HCEC 1CT (cell line): ENCODE measurements at regions not wholly inside any gene's neighbourhood (a gene's known extent, or its start where the extent isn't known, plus 50 kb on each side); places are given as distances from the start of the nearest gene placed in this dataset.

Experiments used
- DNase-seq: peaks from one replicate; pipeline ENCODE4 v3.0.0-alpha.2; 2017

- DNase-seq: peak; percentile 2
These were observed 119.7 kb upstream of the PJA2 start for GRCh38 chr5:109529520-109529919.

- DNase-seq: no peak
These were observed 114.8 kb upstream of the PJA2 start for GRCh38 chr5:109524555-109524954.

- no peak for DNase-seq
These were observed 114.3 kb upstream of the PJA2 start for GRCh38 chr5:109524026-109524425.

GRCh38 chr5:109522404-109522803 is 112.6 kb upstream of the PJA2 start:
- no peak for DNase-seq

- DNase-seq: no peak
These were observed 109.6 kb upstream of the PJA2 start for GRCh38 chr5:109519416-109519815.

DNA sequence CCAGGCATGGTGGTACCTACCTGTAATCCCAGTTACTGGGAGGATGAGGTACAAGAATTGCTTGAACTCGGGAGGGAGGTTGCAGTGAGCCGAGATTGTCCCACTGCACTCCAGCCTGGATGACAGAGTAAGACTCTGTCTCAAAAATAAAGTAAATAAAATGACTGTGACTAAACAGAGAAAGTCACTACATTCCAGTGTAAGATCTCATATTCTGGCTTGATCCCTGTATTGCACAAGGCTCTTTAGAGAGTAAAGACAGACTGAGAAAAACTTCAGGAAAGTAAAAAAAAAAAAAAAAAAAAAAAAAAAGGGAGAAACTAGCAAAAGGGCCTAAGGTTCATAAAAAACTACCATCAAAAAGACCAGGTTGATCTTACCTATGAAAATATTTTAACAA is 106.6 kb upstream of the PJA2 start:
- peak; percentile 26 for DNase-seq

DNA sequence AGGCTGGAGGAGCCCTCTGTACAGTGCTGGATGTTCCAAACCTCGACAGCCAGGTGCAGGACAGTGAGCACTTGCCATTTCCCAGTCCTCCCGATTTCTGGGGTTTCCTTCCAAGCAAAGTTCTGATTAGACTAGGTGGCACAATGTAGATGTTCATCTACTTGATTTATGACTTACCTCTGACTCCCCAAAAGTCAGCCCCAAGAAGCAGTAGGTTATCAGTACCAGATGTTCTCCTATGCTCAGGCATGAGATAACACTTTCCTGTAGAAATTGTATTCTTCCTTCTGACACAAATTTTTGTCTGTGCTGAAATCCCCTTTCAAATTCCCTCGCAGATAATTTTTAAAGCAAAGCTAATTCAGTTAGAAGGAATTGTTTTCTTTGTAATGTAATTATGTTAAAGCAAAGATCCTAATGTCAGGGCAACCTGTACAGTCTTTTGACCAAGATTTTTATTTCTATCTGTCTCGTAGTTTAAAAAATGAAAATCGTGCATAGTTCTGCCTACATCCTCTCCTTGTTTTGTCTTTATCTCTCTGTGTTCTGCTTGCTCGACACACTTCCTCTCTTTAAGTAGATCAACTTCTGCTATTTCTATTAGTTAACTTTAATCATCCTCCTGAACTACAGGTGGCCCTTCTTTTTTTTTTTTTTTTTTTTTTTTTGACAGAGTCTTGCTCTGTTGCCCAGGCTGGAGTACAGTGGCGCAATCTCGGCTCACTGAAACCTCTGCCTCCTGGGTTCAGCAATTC is 102.4 kb upstream of the PJA2 start:
- no peak for DNase-seq

GRCh38 chr5:109506556-109506955 is 96.8 kb upstream of the PJA2 start:
- DNase-seq: no peak

GRCh38 chr5:109496112-109496511 is 86.3 kb upstream of the PJA2 start:
- no peak for DNase-seq

- DNase-seq: no peak
These were observed 78.1 kb upstream of the PJA2 start for GRCh38 chr5:109487753-109488420.

DNA sequence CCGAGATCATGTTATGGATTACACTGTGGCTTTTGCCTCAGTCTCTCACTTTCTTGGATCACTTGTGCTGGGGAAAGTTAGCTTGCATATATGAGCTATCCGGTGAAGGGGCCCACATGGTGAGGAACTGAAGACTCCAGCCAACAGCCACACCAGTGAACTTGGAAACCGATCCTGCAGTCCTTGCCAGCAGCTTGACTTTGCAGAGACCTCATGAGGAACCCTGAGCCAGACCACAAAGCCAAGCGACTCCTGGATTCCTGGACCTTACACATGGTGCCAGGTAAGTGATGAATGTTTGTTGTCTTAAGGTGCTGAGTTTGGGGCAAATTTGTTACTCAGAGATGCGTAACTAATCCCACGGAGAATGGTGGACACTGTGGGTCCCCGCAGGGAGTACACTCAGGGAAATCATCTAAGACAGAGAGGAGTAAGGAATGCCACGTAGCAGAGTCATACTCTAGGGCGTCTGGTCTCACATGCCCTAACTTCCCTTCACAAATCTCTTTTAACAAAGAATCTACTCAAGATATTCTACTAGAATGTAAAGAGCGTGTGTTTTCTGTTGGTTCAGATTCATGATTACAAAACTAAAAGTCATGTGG is 76.5 kb upstream of the PJA2 start:
- DNase-seq: no peak

- DNase-seq: no peak
These were observed 75.3 kb upstream of the PJA2 start for GRCh38 chr5:109485030-109485429.

- DNase-seq: no peak
These were observed 74.8 kb upstream of the PJA2 start for GRCh38 chr5:109484597-109484996.

- no peak for DNase-seq
These were observed 73.7 kb upstream of the PJA2 start for GRCh38 chr5:109483395-109483971.

DNA sequence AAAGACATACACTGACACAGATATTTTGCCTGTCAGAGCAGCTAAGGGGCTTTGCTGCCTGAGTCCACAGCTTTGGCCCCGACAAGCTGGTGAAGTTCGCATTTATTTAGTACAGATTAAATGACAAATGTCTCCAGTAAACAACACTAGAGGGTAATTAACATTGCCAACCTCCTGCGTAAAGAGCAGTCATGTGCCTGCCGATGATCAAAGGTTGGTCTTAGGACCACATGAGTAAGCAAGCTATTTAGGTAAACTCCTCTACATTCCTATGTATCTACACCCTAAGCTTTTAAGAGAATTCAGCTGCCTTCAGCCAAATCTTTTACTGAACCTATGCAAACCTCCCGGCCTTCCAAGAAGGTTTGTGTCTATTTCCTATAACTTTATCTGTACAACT is 73.0 kb upstream of the PJA2 start:
- no peak for DNase-seq

DNA sequence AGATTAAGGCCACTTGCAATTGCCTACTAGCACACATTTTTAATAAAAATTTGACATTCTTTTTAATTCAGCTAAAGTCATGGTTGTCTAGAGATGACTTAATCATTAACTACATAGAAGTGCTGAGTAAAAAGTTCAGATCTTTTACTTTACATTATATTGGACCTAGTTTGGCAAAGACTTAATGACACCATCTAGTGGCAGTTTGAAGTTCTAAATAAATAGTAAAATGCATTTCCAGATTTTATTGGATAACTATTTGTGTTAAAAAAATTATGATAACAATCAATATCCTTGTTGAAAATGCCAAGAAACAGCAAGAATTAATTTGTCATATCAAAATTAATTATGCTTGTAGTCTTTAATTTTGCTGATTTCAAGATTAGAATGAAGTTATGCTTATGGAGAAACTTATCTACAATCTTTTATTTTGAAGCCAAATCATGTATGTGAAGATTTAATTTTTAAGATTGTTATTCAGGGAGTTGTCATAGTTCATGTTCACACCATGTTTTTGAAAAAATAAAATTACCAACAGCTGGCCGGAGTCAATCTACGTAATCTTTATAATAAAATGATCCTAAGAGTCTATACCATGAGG is 69.6 kb upstream of the PJA2 start:
- peak; percentile 36 for DNase-seq

- no peak for DNase-seq
These were observed 69.1 kb upstream of the PJA2 start for GRCh38 chr5:109478830-109479229.

GRCh38 chr5:109476292-109476691 is 66.5 kb upstream of the PJA2 start:
- DNase-seq: no peak

DNA sequence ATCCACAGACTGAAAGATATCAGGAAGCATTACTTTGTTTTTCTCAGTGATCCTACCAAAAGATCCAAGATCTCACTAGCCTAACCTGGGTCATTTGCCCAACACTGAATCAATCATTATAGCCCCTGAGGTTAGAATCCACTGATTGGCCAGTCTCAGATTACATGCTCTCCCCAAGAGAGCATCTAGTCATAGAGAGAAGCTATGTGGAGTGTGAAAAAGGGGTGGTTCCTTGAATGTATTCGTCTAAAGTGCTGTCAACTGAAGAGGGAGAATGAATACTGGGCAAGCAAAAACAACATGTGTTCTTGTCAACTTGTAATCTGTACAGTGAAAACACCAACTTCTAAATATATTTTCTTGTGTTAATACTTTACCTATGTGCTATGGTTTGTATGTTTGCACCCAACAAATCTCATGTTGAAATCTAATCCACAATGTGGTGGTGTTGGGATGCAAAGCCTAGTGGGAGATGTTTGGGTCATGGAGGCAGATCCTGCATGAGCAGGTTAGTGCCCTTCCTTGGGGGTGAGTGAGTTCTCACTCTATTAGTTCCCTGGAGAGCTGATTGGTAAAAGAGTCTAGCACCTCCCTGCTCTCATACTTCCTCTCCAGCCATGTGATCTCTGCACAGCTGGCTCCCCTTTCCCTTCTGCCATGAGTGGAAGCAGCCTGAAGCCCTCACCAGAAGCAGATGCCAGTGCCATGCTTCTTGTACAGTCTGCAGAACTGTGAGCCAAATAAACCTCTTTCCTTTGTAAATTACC is 60.3 kb upstream of the PJA2 start:
- DNase-seq: no peak

DNA sequence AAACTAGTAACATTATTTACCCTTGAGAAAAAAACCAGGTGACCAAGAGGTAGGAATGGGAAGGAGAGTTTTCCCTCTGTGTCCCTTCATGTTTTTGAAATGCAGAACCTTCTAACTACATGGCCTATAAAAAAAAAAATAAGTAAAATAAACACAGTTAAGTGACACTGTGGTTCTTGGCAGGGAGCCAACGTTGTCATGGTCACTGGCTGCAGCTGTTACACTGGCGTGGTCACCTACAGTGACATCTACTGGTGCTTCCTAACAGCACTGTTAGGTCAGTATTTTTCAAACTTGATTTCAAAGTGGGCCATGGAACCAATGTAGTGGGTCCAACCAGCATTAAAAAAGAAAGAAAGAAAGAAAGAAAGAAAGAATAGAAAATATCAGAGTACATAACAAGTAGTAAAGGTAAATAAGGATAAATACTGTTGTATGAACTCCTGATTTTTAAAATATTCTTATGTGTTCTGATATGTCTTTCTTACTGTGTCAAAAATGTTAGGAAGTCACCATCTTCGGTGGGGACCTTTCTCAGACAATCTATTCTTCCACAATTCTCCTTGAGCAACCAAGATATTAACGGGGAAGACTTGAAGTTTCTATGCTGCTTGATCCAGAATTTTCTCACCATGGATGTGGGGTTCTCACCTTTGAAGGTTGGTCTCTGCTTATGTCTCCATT is 59.1 kb upstream of the PJA2 start:
- peak; percentile 88 for DNase-seq

GRCh38 chr5:109468288-109468676 is 58.5 kb upstream of the PJA2 start:
- DNase-seq: no peak

- no peak for DNase-seq
These were observed 57.3 kb upstream of the PJA2 start for GRCh38 chr5:109467058-109467457.
